SW480 (cell line): ENCODE measurements at regions not wholly inside any gene's neighbourhood (a gene's known extent, or its start where the extent isn't known, plus 50 kb on each side); places are given as distances from the start of the nearest gene placed in this dataset.

Experiments
- DNase-seq: peaks from one replicate; pipeline ENCODE4 v3.0.0-alpha.2; 2016; ENCODE audit warnings: low spot score

DNA sequence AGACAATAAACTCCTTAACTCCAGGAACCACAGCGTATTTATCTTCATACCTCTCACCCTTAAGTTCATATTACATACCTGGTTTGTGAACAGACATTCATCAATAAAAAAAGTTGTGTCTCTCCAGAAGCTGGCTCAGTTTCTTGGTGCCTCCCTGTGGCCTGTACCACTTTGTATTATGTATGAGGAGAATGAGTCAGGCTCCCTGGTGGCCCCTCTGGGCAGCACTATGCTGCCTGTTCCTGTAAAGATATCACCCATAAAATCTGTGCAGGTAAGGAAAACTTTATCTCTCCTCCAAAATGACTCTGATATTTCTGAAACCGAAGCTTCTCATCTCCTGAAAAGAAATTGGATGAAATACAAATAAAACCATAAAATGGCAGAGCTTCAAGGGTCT, 198.4 kb upstream of the NT5C1B start:
- no peak for DNase-seq

GRCh38 chr2:18784245-18784644, 194.9 kb upstream of the NT5C1B start:
- no peak for DNase-seq

DNA sequence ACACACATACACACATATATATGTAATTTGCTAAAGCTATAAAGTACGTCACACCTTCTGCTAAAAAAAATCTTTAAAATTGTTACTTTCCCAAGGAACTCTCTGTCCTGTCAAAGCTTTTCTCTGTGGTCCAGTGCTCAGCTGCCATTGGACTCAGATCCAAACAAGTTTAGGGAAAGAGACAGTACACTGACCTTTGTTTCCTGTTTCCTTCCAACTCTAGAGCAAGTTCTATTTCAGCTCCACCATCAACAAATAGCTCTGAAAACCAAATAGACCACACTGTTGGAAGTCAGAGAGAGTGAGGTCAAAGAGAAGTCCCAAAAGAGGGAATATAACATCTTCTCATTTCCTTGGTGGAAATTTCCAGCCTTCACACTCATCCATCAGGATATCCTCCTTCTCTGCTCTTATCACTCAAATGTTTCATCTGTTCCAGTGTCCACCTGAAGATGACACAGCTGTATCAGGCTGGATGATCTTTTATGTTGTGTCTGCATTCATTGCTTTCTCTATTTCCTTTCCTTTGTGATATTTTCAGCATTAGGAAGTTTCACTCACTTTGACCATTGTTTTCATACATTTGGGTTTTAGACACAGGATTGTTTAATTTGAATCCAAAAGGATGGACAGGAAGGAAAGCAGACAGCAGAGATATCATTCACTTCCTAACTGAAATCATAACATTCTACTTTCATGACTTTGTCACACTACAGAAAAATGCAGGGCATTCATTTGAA, 192.3 kb upstream of the NT5C1B start:
- DNase-seq = no peak

GRCh38 chr2:18777250-18777812, 188.0 kb upstream of the NT5C1B start:
- DNase-seq = peak; percentile 27

GRCh38 chr2:18771212-18771611, 181.8 kb upstream of the NT5C1B start:
- DNase-seq = no peak

DNA sequence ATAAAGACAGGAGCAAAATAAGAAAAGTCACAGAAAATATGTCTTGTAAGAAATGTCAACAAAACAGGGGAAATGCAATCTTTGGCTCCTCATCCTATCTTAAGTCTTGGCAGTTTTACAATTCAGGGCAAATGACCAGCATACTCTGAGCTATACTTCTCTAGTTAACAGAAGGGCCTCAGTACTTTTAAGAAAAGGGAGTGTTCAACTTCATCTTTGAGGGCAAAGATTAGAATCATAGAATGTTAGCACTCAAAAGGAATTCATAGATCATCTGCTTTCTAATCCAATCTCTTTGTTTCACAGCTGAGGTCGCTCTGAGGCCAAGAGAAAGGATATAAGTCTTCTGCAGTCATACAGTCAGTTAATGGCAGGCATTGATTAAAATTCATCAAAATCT, 174.0 kb upstream of the NT5C1B start:
- DNase-seq = no peak

DNA sequence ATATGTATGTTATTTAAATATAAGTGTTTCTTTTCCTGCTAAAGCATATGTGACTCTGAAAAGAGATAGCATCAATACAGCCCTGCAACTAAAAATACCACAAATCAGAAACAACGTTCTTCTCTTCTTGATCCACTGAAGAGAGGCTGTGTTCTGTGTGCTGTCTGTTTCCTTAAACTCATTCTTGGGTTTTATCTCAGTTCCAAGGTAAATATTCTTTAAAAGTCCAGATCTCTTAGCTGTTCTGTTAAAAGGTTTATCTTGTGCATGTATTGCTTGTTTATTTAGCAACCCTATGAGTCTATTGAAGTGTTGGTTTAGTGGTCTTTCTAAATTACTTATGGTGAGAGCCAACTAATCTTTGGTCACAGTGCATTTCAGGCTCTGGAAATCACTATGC, 173.3 kb upstream of the NT5C1B start:
- no peak for DNase-seq

- no peak for DNase-seq
Measured at GRCh38 chr2:18754286-18754685, 164.9 kb upstream of the NT5C1B start.

GRCh38 chr2:18753722-18754121, 164.4 kb upstream of the NT5C1B start:
- DNase-seq = no peak

- DNase-seq = peak; percentile 4
Measured at GRCh38 chr2:18752667-18753422, 163.5 kb upstream of the NT5C1B start.

DNA sequence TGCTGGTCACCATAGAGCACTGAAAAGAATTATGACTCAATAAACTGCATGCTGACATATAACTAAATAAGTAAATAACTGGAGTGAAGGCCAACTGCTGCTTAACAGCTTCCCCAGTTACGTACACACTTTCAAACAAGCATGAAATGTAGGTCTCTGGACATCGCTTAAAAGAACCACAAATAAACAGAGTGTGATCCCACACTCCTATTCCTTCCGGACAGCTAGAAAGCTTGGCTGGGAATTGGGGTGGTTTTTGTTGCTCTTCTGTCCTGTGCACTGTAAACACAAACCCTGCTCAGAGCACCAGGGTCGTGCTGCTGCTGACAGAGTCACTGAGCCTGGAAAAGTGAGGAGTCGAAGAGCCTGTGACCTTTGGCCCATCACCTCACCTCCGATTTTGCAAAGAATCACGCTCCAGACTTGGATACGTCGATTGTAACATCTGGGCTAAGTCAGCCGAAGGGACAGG, 162.7 kb upstream of the NT5C1B start:
- no peak for DNase-seq

- no peak for DNase-seq
Measured at GRCh38 chr2:18750672-18751554, 161.5 kb upstream of the NT5C1B start.

DNA sequence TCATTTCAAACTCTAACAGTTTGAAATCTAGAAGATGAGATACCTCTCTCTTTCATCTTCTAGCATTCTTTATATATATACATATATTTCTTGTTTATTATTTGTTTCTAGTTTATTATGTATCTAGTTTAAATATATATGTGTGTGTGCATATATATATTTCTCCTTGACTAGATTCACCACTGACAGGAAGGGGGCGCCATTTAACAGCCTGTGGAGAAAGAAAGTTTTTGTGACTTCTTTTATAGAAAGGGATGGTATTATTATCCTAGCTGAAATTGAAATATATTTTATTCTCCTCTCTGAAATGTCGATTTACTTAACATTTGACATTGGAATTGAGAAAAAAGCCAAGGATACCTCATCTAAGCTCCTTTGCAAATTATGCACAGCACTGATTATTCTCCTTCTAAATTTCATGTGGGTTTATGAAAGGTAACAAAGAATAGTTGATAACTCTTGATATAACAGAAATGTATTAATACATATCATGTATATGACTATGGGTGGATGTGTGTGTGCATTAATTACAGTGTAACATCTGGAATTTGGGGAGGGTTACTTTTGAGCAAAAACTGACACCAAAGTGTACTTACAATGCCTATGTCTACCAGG, 160.7 kb upstream of the NT5C1B start:
- DNase-seq = peak; percentile 50

DNA sequence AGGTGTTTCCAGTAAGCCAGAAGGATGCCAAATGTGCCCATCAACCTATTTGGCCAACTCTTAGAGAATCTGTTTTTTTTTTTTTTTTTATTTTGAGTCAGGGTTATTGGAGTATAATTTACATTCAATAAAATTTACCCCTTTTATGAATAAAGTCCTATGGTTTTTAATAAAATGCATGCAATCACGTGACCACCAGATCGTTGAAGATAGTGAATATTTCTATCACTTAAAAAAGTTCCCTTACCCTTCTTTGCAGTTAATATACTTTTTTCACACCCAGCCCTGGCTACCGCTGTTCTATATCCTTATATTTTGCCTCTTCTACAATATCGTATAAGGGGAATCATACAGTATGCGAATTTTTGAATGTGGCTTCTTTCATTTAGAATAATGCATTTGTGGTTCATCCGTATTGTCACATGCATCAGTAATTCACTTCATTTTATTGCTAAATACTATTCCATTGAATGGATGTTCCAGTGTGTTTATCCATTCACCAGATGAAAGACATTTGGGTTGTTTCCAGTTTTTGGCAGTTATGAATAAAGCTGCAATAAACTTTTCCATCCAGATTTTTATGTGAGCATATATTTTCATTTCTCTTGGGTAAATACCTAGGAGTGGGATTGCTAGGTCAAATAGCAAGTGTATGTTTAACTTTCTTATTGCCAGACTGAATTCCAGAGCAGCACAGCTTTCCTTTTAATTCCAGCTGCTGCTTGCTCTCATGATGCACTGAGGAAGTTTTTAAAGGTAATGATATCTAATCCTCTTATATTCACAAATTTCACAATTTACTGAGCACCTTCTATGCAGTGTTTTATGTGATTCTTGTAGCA, 156.3 kb upstream of the NT5C1B start:
- no peak for DNase-seq

DNA sequence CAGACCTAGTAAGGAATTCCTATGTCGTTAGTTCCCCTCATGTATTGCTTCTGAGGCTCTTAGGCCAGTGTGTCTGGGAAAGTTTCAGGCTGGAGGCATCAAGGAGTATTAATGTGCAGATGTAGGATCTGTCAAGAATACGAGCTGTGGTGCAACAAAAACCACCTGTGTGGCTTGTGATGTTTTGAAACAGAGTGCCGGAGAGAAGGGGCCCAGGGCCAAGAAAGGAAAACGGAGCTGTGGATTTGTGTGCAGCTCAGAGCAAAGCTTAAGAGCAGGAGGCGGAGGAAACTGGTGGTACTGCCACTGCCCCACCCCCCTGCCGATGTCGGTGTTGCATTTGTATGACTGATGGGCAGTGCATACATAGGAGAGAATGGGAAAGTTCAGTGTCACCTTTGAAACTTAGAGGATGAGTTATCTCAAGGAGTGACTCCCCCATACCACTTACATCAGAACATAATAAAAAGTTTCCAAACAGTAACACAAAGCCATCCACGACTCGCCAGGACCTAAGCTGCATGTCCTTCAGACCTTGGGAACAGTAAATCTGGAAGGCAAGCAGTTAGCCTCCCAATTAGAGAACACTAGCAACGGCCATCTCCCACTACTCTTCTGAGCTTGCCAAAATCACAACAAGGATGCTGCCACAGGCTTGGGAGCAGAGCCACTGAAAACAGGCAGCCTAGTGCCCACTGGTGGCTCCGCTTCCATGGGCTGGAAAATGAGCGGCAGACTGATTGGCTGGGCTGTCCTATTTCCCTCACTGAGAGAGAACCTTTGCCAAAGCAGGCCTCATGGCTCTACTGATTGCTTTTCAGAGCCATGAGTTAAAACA, 152.7 kb upstream of the NT5C1B start:
- DNase-seq = no peak

GRCh38 chr2:18741191-18741590, 151.8 kb upstream of the NT5C1B start:
- DNase-seq = no peak

GRCh38 chr2:18740474-18740881, 151.1 kb upstream of the NT5C1B start:
- no peak for DNase-seq

DNA sequence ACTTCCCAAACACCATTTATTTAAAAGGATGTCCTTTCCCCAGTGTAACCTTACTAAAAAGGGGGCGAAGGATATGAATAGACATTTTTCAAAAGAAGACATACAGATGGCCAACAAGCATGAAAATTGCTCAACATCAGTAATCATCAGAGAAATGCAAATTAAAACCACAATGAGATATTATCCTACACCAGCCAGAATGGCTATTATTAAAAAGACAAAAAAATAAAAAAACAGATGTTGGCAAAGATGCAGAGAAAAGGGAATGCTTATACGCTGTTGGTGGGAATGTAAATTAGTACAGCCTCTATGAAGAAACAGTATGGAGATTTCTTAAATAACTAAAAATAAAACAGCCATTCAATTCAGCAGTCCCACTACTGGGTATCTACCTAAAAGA, 142.3 kb upstream of the NT5C1B start:
- DNase-seq = no peak

DNA sequence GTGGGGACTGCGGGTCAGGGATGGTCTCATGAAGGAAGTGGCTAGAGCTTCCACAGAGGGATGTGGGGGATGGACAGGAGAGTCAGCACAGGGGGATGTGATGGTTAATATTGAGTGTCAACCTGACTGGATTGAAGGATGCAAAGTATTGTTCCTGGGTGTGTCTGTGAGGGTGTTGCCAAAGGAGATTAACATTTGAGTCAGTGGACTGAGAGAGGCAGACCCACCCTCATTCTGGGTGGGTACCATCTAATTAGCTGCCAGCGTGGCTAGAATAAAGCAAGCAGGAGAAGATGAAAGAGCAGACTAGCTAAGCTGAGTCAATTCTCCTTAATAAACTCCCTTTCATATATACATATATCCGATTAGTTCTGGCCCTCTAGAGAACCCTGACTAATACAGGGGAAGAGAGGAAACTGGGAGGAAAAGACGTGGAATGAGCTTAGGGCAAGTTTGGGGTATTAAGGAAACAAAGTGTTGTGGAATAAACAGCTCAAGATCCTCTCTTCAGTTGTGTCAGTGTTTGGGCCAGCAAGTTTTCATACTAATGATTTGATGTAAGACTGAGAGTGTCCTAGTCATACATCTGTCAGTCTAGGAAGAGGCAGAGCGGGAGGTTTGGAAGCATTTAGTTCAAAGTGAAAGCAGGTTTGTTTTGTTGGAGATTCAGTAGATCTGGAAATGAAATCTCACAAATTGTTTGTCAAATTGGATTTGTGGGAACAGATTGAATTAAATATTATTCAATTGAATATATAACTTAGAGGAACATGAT, 135.2 kb upstream of the NT5C1B start:
- DNase-seq = no peak
